ENCODE measurements at regions not wholly inside any gene's neighbourhood (a gene's known extent, or its start where the extent isn't known, plus 50 kb on each side); places are given as distances from the start of the nearest gene placed in this dataset.

DNA sequence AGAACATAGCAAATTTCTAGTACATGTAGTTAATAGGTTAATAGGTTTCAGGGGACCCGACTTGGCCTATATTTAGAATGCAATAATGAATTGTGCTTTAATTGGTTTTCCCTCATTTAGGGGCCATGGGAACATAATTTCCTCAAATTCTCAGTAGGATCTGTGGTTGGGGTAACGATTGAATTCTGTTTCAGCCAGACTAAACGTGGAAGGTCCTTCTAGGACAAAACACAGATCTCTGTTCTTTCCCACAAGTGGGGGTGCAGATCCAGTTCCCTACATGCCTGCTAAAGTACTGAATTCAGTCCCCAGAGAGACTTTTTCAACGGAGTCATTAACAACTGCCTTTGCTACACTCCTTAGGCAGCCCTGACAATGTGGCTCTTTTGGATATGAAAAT is 50.7 kb upstream of the AGBL1 start:
- WGBS, 2 donors (ENCODE audit: low coverage in 1 of 2) = 39 to 68% methylated on average over 3 to 4 of the region's 4 CpGs
- Histone ChIP-seq H3K27ac (no peak overlapping the region), H3K36me3 (no peaks in the 10 kb centered on the region), H3K9me3 (no peaks in the 10 kb centered on the region), H3K4me3 (no peak overlapping the region), H3K27me3 (peaks cover 7% of the 10 kb centered on the region), H3K4me1 (no peaks in the 10 kb centered on the region)
- intact Hi-C loops (cut with DNase I; ENCODE audit: low total_unique reads) = no loop called here
- TF ChIP-seq POLR2AphosphoS5 (IDR thresholded peaks at IDR 0.05) (no peak), EP300 (IDR thresholded peaks at IDR 0.05; ENCODE audit: low read depth) (no peak), POLR2A (IDR thresholded peaks at IDR 0.05) (no peak)
- TF ChIP-seq, protein P1, sequence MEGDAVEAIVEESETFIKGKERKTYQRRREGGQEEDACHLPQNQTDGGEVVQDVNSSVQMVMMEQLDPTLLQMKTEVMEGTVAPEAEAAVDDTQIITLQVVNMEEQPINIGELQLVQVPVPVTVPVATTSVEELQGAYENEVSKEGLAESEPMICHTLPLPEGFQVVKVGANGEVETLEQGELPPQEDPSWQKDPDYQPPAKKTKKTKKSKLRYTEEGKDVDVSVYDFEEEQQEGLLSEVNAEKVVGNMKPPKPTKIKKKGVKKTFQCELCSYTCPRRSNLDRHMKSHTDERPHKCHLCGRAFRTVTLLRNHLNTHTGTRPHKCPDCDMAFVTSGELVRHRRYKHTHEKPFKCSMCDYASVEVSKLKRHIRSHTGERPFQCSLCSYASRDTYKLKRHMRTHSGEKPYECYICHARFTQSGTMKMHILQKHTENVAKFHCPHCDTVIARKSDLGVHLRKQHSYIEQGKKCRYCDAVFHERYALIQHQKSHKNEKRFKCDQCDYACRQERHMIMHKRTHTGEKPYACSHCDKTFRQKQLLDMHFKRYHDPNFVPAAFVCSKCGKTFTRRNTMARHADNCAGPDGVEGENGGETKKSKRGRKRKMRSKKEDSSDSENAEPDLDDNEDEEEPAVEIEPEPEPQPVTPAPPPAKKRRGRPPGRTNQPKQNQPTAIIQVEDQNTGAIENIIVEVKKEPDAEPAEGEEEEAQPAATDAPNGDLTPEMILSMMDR (IDR thresholded peaks at IDR 0.05) = no peak
- in situ Hi-C loops (cut with MboI; ENCODE audit: low pct_ligation_motif_present in 1 of 4, low pct_unique_long_range_greater_than_20kb in 1 of 4, low sequenced_read_pairs in 3 of 4) = loop anchor here in 1 of 4 donors (25.0 kb wide), 1 partner anchor 92 kb away; no protein-coding TSS in a partner anchor
- no peak for DNase-seq

Small RNA genes lying in the stretch of these regions (small RNA-seq; reads per million reads assigned to genes)
- gene AC104229.1 = 0 reads per million in 4 donors
